ENCODE measurements at regions not wholly inside any gene's neighbourhood (a gene's known extent, or its start where the extent isn't known, plus 50 kb on each side); places are given as distances from the start of the nearest gene placed in this dataset.

DNA sequence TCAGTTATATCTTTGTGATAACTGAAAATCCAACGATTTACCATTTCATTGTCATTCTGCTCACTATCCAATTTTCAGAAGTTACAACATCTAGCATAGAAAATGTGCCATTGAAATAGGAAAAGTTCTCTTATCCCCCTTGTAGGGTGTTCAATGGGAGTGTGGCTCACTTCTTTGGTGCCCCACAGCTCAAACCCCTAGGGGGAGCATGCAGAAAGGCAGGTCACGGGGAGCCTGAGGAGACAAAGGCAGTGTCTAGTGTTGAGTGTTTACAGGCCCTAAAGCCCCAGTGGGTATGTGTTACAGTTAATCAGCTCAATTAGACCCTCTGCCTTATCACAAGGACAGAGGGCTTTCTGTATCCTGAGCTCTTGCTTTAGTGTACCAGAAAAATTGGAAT, 243.4 kb upstream of the GRID2 start (continued):
- TF ChIP-seq, protein P1, sequence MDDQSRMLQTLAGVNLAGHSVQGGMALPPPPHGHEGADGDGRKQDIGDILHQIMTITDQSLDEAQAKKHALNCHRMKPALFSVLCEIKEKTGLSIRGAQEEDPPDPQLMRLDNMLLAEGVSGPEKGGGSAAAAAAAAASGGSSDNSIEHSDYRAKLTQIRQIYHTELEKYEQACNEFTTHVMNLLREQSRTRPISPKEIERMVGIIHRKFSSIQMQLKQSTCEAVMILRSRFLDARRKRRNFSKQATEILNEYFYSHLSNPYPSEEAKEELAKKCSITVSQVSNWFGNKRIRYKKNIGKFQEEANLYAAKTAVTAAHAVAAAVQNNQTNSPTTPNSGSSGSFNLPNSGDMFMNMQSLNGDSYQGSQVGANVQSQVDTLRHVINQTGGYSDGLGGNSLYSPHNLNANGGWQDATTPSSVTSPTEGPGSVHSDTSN (IDR thresholded peaks at IDR 0.05) = no peak

DNA sequence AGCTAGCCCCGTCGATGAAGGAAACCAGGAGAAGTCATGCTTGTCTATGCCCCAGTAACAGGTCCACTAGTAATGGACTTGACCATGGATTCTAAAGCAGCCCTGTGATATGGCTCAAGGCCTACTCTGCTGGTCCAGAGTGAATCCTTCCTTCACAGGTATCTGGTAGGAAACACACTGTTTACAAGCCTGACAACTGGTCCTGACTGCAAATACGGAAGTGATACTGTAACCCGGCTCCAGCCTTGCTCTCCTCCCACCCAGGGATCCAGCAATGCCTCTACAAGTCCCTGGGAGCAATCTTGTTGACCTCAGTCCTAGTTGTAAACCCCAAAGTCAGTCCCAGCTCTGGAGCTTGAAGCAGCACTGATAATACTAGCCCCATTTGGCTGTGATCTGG, 239.2 kb upstream of the GRID2 start:
- no peak overlapping the region for H3K4me3 ChIP-seq (ENCODE audit: low read depth in 2 of 2, low read length in 1 of 2)
- no peak overlapping the region for H3K27ac ChIP-seq (ENCODE audit: low read depth in 2 of 2, low read length in 1 of 2)
- WGBS (ENCODE audit: low lambda C conversion rate) = no CpG with 5 or more reads among the region's 4 CpGs
- ChIA-PET CTCF (no interaction called here), POLR2A (no interaction called here)
- H3K36me3 ChIP-seq (replicated peaks in 1 of 2; ENCODE audit: control insufficient read depth in 1 of 2, insufficient read depth in 2 of 2, low read length in 1 of 2) = no peaks in the 10 kb centered on the region
- H3K9ac ChIP-seq = no peak overlapping the region
- TF ChIP-seq JUND (IDR thresholded peaks at IDR 0.05) (no peak), RXRA (IDR thresholded peaks at IDR 0.05; ENCODE audit: borderline replicate concordance, low read depth) (no peak), FOXJ3 (CRISPR knock-in tag; IDR thresholded peaks at IDR 0.05) (no peak), MEF2A (IDR thresholded peaks at IDR 0.05; ENCODE audit: borderline replicate concordance, low read depth) (no peak), EZH2phosphoT487 (IDR thresholded peaks at IDR 0.05; ENCODE audit: borderline replicate concordance, low read depth) (no peak), NRF1 (IDR thresholded peaks at IDR 0.05; ENCODE audit: low read depth, low read length) (no peak), SIN3A (IDR thresholded peaks at IDR 0.05; ENCODE audit: borderline replicate concordance, low read depth, low read length) (no peak)
- TF ChIP-seq, protein P2, sequence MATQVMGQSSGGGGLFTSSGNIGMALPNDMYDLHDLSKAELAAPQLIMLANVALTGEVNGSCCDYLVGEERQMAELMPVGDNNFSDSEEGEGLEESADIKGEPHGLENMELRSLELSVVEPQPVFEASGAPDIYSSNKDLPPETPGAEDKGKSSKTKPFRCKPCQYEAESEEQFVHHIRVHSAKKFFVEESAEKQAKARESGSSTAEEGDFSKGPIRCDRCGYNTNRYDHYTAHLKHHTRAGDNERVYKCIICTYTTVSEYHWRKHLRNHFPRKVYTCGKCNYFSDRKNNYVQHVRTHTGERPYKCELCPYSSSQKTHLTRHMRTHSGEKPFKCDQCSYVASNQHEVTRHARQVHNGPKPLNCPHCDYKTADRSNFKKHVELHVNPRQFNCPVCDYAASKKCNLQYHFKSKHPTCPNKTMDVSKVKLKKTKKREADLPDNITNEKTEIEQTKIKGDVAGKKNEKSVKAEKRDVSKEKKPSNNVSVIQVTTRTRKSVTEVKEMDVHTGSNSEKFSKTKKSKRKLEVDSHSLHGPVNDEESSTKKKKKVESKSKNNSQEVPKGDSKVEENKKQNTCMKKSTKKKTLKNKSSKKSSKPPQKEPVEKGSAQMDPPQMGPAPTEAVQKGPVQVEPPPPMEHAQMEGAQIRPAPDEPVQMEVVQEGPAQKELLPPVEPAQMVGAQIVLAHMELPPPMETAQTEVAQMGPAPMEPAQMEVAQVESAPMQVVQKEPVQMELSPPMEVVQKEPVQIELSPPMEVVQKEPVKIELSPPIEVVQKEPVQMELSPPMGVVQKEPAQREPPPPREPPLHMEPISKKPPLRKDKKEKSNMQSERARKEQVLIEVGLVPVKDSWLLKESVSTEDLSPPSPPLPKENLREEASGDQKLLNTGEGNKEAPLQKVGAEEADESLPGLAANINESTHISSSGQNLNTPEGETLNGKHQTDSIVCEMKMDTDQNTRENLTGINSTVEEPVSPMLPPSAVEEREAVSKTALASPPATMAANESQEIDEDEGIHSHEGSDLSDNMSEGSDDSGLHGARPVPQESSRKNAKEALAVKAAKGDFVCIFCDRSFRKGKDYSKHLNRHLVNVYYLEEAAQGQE (IDR thresholded peaks at IDR 0.05; ENCODE audit: low read depth, low read length) = no peak
- H2AFZ ChIP-seq (ENCODE audit: low read depth) = no peak overlapping the region
- H3K27me3 ChIP-seq (ENCODE audit: insufficient read depth) = no peaks in the 10 kb centered on the region
- no peak overlapping the region for H3K4me2 ChIP-seq
- H3K4me1 ChIP-seq (ENCODE audit: control insufficient read depth in 1 of 2, insufficient read depth in 2 of 2, low read depth in 1 of 2, low read length in 1 of 2) = no peaks in the 10 kb centered on the region
- DNase-seq = no peak
- no peaks in the 10 kb centered on the region for H4K20me1 ChIP-seq (ENCODE audit: insufficient read depth)
- H3K9me2 ChIP-seq = no peaks in the 10 kb centered on the region
- H3F3A ChIP-seq (replicated peaks; ENCODE audit: insufficient read depth) = no peaks in the 10 kb centered on the region
- H3K79me2 ChIP-seq (ENCODE audit: insufficient read depth) = no peaks in the 10 kb centered on the region
- H3K9me3 ChIP-seq = no peaks in the 10 kb centered on the region

DNA sequence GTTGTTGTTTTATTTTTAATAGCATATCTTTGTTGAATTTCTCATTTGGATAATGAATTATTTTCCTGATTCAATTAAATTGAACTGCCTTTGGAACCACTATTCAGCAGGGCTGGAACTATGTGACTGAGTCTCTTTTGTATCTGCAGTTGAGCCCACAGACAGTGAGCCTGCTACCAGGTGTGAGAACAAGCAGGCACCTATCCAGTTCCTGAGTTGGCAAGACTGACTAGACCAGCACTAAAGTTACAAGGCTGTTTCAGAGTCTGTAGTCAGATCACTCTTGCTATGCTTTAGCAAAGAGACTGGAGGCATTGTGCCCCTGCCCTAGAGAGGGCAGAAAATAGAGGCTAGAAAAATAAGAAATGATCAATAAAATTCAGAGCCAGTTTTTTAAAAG, 237.3 kb upstream of the GRID2 start:
- no peak for TF ChIP-seq GATA2 (CRISPR knock-in tag; IDR thresholded peaks at IDR 0.05)
- TF ChIP-seq NFIC (IDR thresholded peaks at IDR 0.05; ENCODE audit: borderline replicate concordance) = no peak
- no peak for TF ChIP-seq MXI1 (IDR thresholded peaks at IDR 0.05; ENCODE audit: low read depth, low read length)
- TF ChIP-seq, protein P3, sequence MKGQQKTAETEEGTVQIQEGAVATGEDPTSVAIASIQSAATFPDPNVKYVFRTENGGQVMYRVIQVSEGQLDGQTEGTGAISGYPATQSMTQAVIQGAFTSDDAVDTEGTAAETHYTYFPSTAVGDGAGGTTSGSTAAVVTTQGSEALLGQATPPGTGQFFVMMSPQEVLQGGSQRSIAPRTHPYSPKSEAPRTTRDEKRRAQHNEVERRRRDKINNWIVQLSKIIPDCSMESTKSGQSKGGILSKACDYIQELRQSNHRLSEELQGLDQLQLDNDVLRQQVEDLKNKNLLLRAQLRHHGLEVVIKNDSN (IDR thresholded peaks at IDR 0.05; ENCODE audit: borderline replicate concordance, low read depth) = no peak
- TF ChIP-seq, protein P4, sequence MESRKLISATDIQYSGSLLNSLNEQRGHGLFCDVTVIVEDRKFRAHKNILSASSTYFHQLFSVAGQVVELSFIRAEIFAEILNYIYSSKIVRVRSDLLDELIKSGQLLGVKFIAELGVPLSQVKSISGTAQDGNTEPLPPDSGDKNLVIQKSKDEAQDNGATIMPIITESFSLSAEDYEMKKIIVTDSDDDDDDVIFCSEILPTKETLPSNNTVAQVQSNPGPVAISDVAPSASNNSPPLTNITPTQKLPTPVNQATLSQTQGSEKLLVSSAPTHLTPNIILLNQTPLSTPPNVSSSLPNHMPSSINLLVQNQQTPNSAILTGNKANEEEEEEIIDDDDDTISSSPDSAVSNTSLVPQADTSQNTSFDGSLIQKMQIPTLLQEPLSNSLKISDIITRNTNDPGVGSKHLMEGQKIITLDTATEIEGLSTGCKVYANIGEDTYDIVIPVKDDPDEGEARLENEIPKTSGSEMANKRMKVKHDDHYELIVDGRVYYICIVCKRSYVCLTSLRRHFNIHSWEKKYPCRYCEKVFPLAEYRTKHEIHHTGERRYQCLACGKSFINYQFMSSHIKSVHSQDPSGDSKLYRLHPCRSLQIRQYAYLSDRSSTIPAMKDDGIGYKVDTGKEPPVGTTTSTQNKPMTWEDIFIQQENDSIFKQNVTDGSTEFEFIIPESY (IDR thresholded peaks at IDR 0.05; ENCODE audit: borderline replicate concordance, low read depth) = no peak
- no peak for TF ChIP-seq CHD2 (IDR thresholded peaks at IDR 0.05; ENCODE audit: low read length, partially characterized antibody)
- TF ChIP-seq TEAD4 (IDR thresholded peaks at IDR 0.05; ENCODE audit: borderline replicate concordance, insufficient read depth) = no peak
- no peak for TF ChIP-seq EZH2phosphoT487 (IDR thresholded peaks at IDR 0.05; ENCODE audit: borderline replicate concordance, low read depth)
- TF ChIP-seq FOXJ3 (CRISPR knock-in tag; IDR thresholded peaks at IDR 0.05) = no peak
- TF ChIP-seq RCOR1 (IDR thresholded peaks at IDR 0.05; ENCODE audit: low read length) = no peak
- TF ChIP-seq NRF1 (IDR thresholded peaks at IDR 0.05; ENCODE audit: low read depth, low read length) = no peak
- no peak for TF ChIP-seq RFX5 (IDR thresholded peaks at IDR 0.05; ENCODE audit: low read length)
- TF ChIP-seq GABPA (IDR thresholded peaks at IDR 0.05; ENCODE audit: low read depth) = no peak
- H3K4me3 ChIP-seq (ENCODE audit: low read depth in 2 of 2, low read length in 1 of 2) = no peak overlapping the region
- no peaks in the 10 kb centered on the region for H3K9me2 ChIP-seq
- H2AFZ ChIP-seq (ENCODE audit: low read depth) = no peak overlapping the region
- ChIA-PET POLR2A (no interaction called here), CTCF (no interaction called here)
- H3K36me3 ChIP-seq (replicated peaks in 1 of 2; ENCODE audit: control insufficient read depth in 1 of 2, insufficient read depth in 2 of 2, low read length in 1 of 2) = no peaks in the 10 kb centered on the region
- no peak overlapping the region for H3K4me2 ChIP-seq
- DNase-seq = no peak
- no peaks in the 10 kb centered on the region for H4K20me1 ChIP-seq (ENCODE audit: insufficient read depth)
- no peak overlapping the region for H3K27ac ChIP-seq (ENCODE audit: low read depth in 2 of 2, low read length in 1 of 2)
- H3K9ac ChIP-seq = no peak overlapping the region
- no peaks in the 10 kb centered on the region for H3K4me1 ChIP-seq (ENCODE audit: control insufficient read depth in 1 of 2, insufficient read depth in 2 of 2, low read depth in 1 of 2, low read length in 1 of 2)
- no peaks in the 10 kb centered on the region for H3K9me3 ChIP-seq
- H3K79me2 ChIP-seq (ENCODE audit: insufficient read depth) = no peaks in the 10 kb centered on the region
- H3K27me3 ChIP-seq (ENCODE audit: insufficient read depth) = no peaks in the 10 kb centered on the region
- H3F3A ChIP-seq (replicated peaks; ENCODE audit: insufficient read depth) = no peaks in the 10 kb centered on the region

All from SK-N-SH (cell line).